GM12864 (cell line): ENCODE measurements at regions not wholly inside any gene's neighbourhood (a gene's known extent, or its start where the extent isn't known, plus 50 kb on each side); places are given as distances from the start of the nearest gene placed in this dataset.
"Not testable (repeated sequence)": the region's sequence is repeated elsewhere in the genome, so short reads cannot be mapped to it uniquely, and the experiment has no call there.

Source experiments
- DNase-seq: peaks from one replicate; pipeline ENCODE4 v3.0.0-alpha.2; 2011; ENCODE audit warnings: low read depth
- H3K4me3 ChIP-seq: 2 replicates; pipeline ENCODE4 v1.5.1; 2011; ENCODE audit warnings: mild to moderate bottlenecking, low read depth, low read length, control low read depth
- TF ChIP-seq, protein P1 (sequence below): IDR thresholded peaks from 2 replicates; pipeline ENCODE4 v1.5.1; 2011; ENCODE audit warnings: low read depth, mild to moderate bottlenecking, moderate library complexity, low read length, control low read depth, inconsistent platforms; ENCODE audit errors: missing control alignments

DNA sequence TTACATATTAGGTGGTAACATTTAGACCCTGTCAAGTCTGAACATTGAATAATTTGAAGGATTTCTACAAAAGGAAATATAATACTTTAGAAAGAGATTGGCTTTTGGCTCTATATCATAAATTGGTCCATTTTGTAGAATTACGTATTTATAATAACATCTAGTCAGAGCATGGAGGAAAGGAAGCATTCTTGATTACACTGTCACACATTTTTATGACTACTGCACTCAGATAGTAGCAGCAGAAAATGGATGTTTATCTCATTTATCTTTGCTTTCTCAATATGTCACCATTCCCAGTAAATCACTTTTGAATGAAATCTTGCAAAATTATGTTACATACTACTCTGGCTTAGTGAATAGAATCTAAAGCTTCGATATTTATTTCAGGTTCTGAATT is 1234.6 kb downstream of the CDY2B start:
- no peak overlapping the region for H3K4me3 ChIP-seq
- DNase-seq = no peak
- TF ChIP-seq, protein P1, sequence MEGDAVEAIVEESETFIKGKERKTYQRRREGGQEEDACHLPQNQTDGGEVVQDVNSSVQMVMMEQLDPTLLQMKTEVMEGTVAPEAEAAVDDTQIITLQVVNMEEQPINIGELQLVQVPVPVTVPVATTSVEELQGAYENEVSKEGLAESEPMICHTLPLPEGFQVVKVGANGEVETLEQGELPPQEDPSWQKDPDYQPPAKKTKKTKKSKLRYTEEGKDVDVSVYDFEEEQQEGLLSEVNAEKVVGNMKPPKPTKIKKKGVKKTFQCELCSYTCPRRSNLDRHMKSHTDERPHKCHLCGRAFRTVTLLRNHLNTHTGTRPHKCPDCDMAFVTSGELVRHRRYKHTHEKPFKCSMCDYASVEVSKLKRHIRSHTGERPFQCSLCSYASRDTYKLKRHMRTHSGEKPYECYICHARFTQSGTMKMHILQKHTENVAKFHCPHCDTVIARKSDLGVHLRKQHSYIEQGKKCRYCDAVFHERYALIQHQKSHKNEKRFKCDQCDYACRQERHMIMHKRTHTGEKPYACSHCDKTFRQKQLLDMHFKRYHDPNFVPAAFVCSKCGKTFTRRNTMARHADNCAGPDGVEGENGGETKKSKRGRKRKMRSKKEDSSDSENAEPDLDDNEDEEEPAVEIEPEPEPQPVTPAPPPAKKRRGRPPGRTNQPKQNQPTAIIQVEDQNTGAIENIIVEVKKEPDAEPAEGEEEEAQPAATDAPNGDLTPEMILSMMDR = no peak

DNA sequence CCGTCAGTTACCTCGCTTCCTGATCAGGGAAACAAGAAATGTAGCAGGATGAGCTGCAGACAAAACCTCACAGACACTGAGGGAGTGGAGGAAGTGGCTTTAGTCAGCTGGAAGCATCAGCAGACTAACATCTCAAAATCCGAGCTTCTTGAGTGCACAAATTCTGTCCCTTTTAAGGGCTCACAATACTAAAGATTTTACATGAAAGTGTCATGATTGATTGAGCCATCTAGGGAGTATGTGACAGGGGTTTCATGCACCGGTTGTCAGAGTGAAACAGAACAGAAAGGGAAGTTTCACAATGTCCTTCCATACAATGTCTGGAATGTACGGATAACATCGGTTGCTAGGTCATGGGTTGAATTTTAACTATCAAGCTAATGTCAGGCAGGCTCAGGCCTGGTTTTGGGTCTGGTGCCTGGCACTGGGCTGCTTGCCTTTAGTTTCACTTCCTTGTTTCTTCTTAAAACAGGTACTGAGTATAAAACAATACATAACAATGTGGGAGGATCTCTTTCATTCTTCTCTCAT is 1235.7 kb downstream of the CDY2B start:
- DNase-seq = no peak
- no peak overlapping the region for H3K4me3 ChIP-seq
- TF ChIP-seq, protein P1 = no peak

DNA sequence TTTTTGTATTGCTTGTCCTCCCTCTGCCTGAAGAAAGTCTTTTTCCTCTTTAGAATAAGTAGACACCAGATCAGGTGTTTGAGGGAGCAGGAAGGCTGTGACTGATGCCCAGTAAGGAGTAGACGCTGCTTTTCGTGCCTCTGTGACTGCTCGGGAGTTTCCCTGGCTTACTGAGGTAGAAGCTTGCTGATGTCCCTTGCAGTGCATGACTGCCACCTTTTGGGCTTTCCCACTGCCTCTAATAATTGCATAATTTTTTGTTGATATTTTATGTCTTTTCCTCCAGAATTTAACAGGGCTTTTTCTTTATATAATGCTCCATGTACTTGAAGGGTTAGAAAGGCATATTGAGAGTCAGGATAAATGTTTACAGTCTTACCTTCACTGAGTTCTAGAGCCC is 1240.2 kb downstream of the CDY2B start:
- H3K4me3 ChIP-seq = no peak overlapping the region
- TF ChIP-seq, protein P1 = peak; percentile 8
- no peak for DNase-seq

DNA sequence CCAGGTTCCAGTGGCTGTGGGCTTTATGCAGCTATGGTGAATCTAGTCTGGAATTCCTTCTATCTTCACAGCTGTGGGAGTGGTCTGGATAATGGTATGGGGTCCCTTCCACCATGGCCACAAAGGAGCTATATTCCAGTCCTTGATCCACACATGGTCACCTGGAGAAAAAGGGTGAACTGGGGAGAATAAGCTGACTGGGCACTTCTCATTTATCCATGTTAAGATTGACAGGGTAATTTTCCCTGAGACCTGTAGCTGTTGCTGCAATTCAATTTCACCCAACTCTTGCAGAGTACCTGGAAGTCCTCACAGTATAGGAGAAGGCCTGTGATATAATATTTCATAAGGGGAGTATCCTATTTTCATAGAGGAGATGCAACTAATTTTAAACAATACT is 1241.3 kb downstream of the CDY2B start:
- not testable (repeated sequence) for DNase-seq, H3K4me3 ChIP-seq

DNA sequence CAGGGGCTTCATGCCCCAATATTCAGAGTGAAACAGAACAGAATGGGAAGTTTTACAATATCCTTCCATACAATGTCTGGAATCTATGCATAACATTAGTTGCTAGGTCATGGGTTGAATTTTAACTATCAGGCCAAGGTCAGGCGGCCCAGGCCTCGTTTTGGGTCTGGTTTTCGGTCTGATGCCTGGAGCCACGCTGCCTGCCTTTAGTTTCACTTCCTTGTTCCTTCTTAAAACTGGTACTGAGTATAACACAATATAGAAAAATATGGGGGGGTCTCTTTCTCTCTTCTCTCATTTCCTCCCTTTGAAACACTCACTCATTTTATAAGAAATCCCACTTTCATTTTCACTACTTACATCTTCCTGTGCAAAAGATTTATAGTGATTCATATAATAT is 1243.8 kb downstream of the CDY2B start:
- DNase-seq = no peak
- no peak overlapping the region for H3K4me3 ChIP-seq
- TF ChIP-seq, protein P1 = no peak

DNA sequence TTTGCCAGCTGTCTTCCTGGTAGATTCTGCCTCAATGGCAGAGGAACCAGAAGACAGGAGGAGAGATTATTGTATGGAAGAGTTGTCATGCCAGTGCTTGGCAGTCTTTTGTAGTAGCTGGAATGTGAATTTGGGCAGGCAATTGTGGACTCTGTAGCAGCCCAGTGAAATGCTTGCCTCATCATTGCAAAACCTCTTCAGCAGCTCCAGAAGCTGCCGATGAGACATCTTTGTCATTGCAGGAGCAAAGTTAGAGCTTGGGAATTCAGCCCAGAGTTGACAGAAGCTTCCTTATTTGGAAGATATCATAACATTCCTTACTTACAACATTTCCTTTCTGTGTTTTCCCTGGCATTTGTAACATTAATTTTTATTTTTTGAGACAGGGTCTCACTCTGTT is 1250.9 kb downstream of the CDY2B start:
- no peak for DNase-seq
- TF ChIP-seq, protein P1 = no peak
- H3K4me3 ChIP-seq = no peak overlapping the region

DNA sequence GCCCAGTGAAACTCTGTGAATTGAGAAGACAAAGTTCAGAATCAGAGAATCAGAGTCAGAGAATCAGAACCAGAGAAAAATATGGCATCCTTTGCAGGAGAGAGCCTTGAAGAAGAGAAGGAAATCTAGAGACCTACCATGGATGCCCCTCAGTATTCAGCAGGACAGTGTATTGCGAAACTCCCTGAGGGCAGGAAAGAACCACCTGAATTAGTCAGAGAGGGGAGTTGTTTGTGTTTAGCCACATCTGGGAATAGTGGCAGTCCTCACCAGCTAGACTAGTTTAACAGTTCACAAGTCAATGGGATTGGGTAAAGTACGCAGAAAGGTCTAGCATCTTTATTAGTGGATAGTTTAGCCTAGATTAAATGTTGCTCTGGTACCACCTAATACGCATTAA is 1252.9 kb downstream of the CDY2B start:
- TF ChIP-seq, protein P1 = no peak
- H3K4me3 ChIP-seq = no peak overlapping the region
- DNase-seq = no peak
